ENCODE measurements at regions not wholly inside any gene's neighbourhood (a gene's known extent, or its start where the extent isn't known, plus 50 kb on each side); places are given as distances from the start of the nearest gene placed in this dataset.

- Mint-ChIP-seq H3K27me3 (ENCODE audit: insufficient read depth) (no peaks in the 10 kb centered on the region), H3K9me3 (no peaks in the 10 kb centered on the region), H3K27ac (no peak overlapping the region), H3K4me3 (no peak overlapping the region), H3K36me3 (ENCODE audit: low read depth) (no peaks in the 10 kb centered on the region), H3K4me1 (no peaks in the 10 kb centered on the region)
- no peak overlapping the region for H3K9ac ChIP-seq (ENCODE audit: extremely low read depth, low read length, poor library complexity, severe bottlenecking)
- H3K36me3 ChIP-seq (ENCODE audit: control insufficient read depth, insufficient read depth, low read length), result no peaks in the 10 kb centered on the region
- no peak for DNase-seq
- WGBS, 2 experiments (ENCODE audit: insufficient coverage in 1 of 2, insufficient read length in 1 of 2), result 92 to 93% methylated on average over 3 to 4 of the region's 5 CpGs
- TF ChIP-seq, protein P1, sequence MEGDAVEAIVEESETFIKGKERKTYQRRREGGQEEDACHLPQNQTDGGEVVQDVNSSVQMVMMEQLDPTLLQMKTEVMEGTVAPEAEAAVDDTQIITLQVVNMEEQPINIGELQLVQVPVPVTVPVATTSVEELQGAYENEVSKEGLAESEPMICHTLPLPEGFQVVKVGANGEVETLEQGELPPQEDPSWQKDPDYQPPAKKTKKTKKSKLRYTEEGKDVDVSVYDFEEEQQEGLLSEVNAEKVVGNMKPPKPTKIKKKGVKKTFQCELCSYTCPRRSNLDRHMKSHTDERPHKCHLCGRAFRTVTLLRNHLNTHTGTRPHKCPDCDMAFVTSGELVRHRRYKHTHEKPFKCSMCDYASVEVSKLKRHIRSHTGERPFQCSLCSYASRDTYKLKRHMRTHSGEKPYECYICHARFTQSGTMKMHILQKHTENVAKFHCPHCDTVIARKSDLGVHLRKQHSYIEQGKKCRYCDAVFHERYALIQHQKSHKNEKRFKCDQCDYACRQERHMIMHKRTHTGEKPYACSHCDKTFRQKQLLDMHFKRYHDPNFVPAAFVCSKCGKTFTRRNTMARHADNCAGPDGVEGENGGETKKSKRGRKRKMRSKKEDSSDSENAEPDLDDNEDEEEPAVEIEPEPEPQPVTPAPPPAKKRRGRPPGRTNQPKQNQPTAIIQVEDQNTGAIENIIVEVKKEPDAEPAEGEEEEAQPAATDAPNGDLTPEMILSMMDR (conservative IDR thresholded peaks at IDR 0.05), result no peak
- no peak overlapping the region for H3K27ac ChIP-seq (ENCODE audit: low read depth, low read length)
- H3K9me3 ChIP-seq (ENCODE audit: control insufficient read depth, low read length), result no peaks in the 10 kb centered on the region
- no peaks in the 10 kb centered on the region for H3K4me1 ChIP-seq (ENCODE audit: control insufficient read depth, insufficient read depth, low read length)
- no peak overlapping the region for H3K4me3 ChIP-seq (ENCODE audit: low read length)
- H3K27me3 ChIP-seq (ENCODE audit: control insufficient read depth, insufficient read depth, low read length, poor library complexity, severe bottlenecking), result no peaks in the 10 kb centered on the region
Measured at GRCh38 chr17:15078570-15078969, 186.6 kb downstream of the PMP22 start.

- Histone ChIP-seq H3K27me3 (ENCODE audit: control insufficient read depth, insufficient read depth, low read length, poor library complexity, severe bottlenecking) (no peaks in the 10 kb centered on the region), H3K36me3 (ENCODE audit: control insufficient read depth, insufficient read depth, low read length) (no peaks in the 10 kb centered on the region), H3K4me1 (ENCODE audit: control insufficient read depth, insufficient read depth, low read length) (no peaks in the 10 kb centered on the region), H3K4me3 (ENCODE audit: low read length) (no peak overlapping the region), H3K9ac (ENCODE audit: extremely low read depth, low read length, poor library complexity, severe bottlenecking) (no peak overlapping the region), H3K9me3 (ENCODE audit: control insufficient read depth, low read length) (no peaks in the 10 kb centered on the region), H3K27ac (ENCODE audit: low read depth, low read length) (no peak overlapping the region)
- Mint-ChIP-seq H3K27ac (no peak overlapping the region), H3K4me3 (no peak overlapping the region), H3K4me1 (no peaks in the 10 kb centered on the region), H3K36me3 (ENCODE audit: low read depth) (no peaks in the 10 kb centered on the region), H3K9me3 (no peaks in the 10 kb centered on the region), H3K27me3 (ENCODE audit: insufficient read depth) (no peaks in the 10 kb centered on the region)
- no peak for DNase-seq
- 90 to 95% methylated on average over 6 of the region's 6 CpGs for WGBS, 2 experiments (ENCODE audit: insufficient coverage in 1 of 2, insufficient read length in 1 of 2)
- TF ChIP-seq, protein P1 (conservative IDR thresholded peaks at IDR 0.05), result no peak
Measured at GRCh38 chr17:15076991-15077663, 188.0 kb downstream of the PMP22 start.

DNA sequence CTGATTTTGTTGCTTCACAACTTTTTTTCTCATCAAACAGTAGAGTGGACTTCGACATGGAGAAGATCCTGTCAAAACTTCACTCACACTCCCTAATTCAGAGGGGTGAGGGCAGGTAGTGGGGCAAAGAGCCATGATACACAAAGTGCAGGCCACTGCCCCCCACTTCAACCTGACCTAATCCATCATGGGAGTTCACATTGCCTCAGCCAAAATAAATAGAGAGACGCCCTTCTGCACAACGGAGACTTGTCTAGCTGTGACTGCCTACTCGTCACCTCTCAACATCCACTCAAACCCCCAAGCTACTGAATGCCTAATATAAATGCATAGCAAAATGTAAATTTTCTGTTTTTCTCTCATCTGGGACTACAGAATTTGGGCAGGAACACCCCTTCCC, 213.2 kb downstream of the PMP22 start:
- Mint-ChIP-seq H3K27me3 (ENCODE audit: insufficient read depth) (no peaks in the 10 kb centered on the region), H3K36me3 (ENCODE audit: low read depth) (peaks cover 2% of the 10 kb centered on the region), H3K27ac (no peak overlapping the region), H3K4me1 (peaks cover 15% of the 10 kb centered on the region), H3K4me3 (no peak overlapping the region), H3K9me3 (peaks cover 16% of the 10 kb centered on the region)
- Histone ChIP-seq H3K27ac (ENCODE audit: low read depth, low read length) (no peak overlapping the region), H3K36me3 (ENCODE audit: control insufficient read depth, insufficient read depth, low read length) (no peaks in the 10 kb centered on the region), H3K4me1 (ENCODE audit: control insufficient read depth, insufficient read depth, low read length) (no peaks in the 10 kb centered on the region), H3K9ac (ENCODE audit: extremely low read depth, low read length, poor library complexity, severe bottlenecking) (no peak overlapping the region), H3K27me3 (ENCODE audit: control insufficient read depth, insufficient read depth, low read length, poor library complexity, severe bottlenecking) (no peaks in the 10 kb centered on the region), H3K4me3 (ENCODE audit: low read length) (no peak overlapping the region), H3K9me3 (ENCODE audit: control insufficient read depth, low read length) (no peaks in the 10 kb centered on the region)
- TF ChIP-seq, protein P1 (conservative IDR thresholded peaks at IDR 0.05), result no peak
- 67 to 78% methylated on average over 1 to 4 of the region's 4 CpGs for WGBS, 2 experiments (ENCODE audit: insufficient coverage in 1 of 2, insufficient read length in 1 of 2)
- no peak for DNase-seq
